Choroid plexus epithelial cell (primary cell): ENCODE measurements at regions not wholly inside any gene's neighbourhood (a gene's known extent, or its start where the extent isn't known, plus 50 kb on each side); places are given as distances from the start of the nearest gene placed in this dataset.

Experiments
- DNase-seq: peaks from one replicate; pipeline ENCODE4 v3.0.0-alpha.2; 2010; ENCODE audit warnings: low read depth
- H3K4me3 ChIP-seq: 2 replicates; pipeline ENCODE4 v1.5.1; 2011; ENCODE audit warnings: low read depth, mild to moderate bottlenecking, control low read depth, low read length, moderate library complexity
- CTCF ChIP-seq: conservative IDR thresholded peaks from 2 replicates; pipeline ENCODE4 v1.5.1; 2011; ENCODE audit warnings: low read depth, mild to moderate bottlenecking, control low read depth, inconsistent platforms, low read length, moderate library complexity

- no peak for DNase-seq
- no peak overlapping the region for H3K4me3 ChIP-seq
- no peak for TF ChIP-seq CTCF
Measured at GRCh38 chr12:59886131-59886733, 290.4 kb downstream of the SLC16A7 start.

- no peak overlapping the region for H3K4me3 ChIP-seq
- no peak for TF ChIP-seq CTCF
- no peak for DNase-seq
Measured at GRCh38 chr12:59887178-59887577, 291.3 kb downstream of the SLC16A7 start.

GRCh38 chr12:59890896-59891579 is 295.2 kb downstream of the SLC16A7 start:
- no peak for DNase-seq
- no peak for TF ChIP-seq CTCF
- no peak overlapping the region for H3K4me3 ChIP-seq

- no peak overlapping the region for H3K4me3 ChIP-seq
- no peak for TF ChIP-seq CTCF
Measured at GRCh38 chr12:59895166-59895775, 299.4 kb downstream of the SLC16A7 start.

GRCh38 chr12:59904874-59905521 is 309.2 kb downstream of the SLC16A7 start:
- no peak for DNase-seq
- TF ChIP-seq CTCF, result no peak
- no peak overlapping the region for H3K4me3 ChIP-seq

More at GRCh38 chr12:59895166-59895775, 299.4 kb downstream of the SLC16A7 start:
- DNase-seq, result no peak

GRCh38 chr12:59911516-59911915 is 315.7 kb downstream of the SLC16A7 start:
- no peak for DNase-seq
- TF ChIP-seq CTCF, result no peak
- H3K4me3 ChIP-seq, result no peak overlapping the region
